ENCODE measurements at regions not wholly inside any gene's neighbourhood (a gene's known extent, or its start where the extent isn't known, plus 50 kb on each side); places are given as distances from the start of the nearest gene placed in this dataset.

DNA sequence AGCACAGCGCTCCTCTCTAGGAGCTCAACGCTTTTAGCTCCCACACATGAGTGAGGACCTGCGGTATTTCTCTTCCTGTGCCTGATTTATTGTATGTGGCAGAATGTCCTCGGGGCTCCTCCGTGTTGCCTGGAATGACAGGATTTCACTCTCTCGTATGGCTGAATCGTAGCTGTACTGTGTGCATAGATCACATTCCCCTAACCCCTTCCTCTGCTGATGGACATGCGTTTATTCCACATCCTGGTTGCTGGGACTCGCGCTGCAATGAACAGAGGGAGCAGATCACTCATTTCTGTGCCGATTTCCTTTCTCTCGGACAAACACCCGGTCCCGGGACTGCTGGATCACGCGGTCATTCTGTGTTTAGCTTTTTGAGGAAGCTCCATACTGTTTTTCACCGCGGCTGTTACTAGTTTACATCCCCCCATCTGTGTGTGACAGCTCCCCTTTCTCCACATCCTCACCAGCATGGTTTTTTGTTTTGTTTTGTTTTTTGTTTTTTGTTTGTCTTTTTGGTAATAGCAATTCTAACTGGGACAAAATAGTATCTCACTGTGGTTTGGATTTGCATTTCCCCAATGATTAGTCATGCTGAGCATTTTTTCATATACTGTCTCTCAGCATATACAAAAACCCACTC lies 76.3 kb downstream of the FOXL3 start:
- TF ChIP-seq GATA2 (IDR thresholded peaks at IDR 0.05; ENCODE audit: low read depth, low read length) (no peak), GATA3 (IDR thresholded peaks at IDR 0.05; ENCODE audit: low read depth, low read length) (no peak)
